HEK293 (cell line): ENCODE measurements at regions not wholly inside any gene's neighbourhood (a gene's known extent, or its start where the extent isn't known, plus 50 kb on each side); places are given as distances from the start of the nearest gene placed in this dataset.

ENCODE experiments used
- CTCF ChIA-PET: fragments of 350-600 bp; formaldehyde crosslinking; extraction: SDS; loops from one replicate; lab custom pipeline; 2021; ENCODE audit warnings: antibody characterized with exemption; lab: Yijun Ruan, JAX
- POLR2A ChIA-PET: fragments of 300-600 bp; formaldehyde crosslinking; extraction: SDS; loops from one replicate; lab custom pipeline; 2020; ENCODE audit warnings: antibody characterized with exemption, inconsistent platforms; lab: Yijun Ruan, JAX
- H3K27ac ChIP-seq: fragments of 200-500 bp; sonication (Bioruptor generic); 2 replicates; pipeline ENCODE4 v1.5.1; 2014; ENCODE audit warnings: low read depth, low read length, control low read depth, inconsistent platforms; ENCODE audit errors: extremely low read depth
- H3K36me3 ChIP-seq, 2 experiments: fragments of 200-500 bp in 1 of 2; sonication (Bioruptor generic) in 1 of 2; 1 replicate in 1 of 2; 2 replicates in 1 of 2; pipeline ENCODE4 v1.5.1; 2014 to 2017; ENCODE audit warnings: inconsistent platforms in 2 of 2, low read length in 2 of 2; ENCODE audit not compliant: control insufficient read depth in 2 of 2, insufficient read depth in 1 of 2
- H3K4me1 ChIP-seq: fragments of 200-500 bp; sonication (Bioruptor generic); 2 replicates; pipeline ENCODE4 v1.5.1; 2014; ENCODE audit warnings: mild to moderate bottlenecking, low read length, inconsistent platforms; ENCODE audit not compliant: control insufficient read depth, insufficient read depth
- H3K4me3 ChIP-seq: 2 replicates; pipeline ENCODE4 v1.5.1; 2011; ENCODE audit warnings: low read depth, mild to moderate bottlenecking, control low read depth, low read length, moderate library complexity
- H3K9me3 ChIP-seq: fragments of 200-500 bp; sonication (Bioruptor generic); 2 replicates; pipeline ENCODE4 v1.5.1; 2014; ENCODE audit warnings: low read depth, low read length, inconsistent platforms; ENCODE audit not compliant: control insufficient read depth, insufficient read depth
- HOXD13 ChIP-seq: sonication (generic); formaldehyde crosslinking; IDR thresholded peaks from 2 replicates; pipeline ENCODE4 v1.8.0; 2022; ENCODE audit warnings: missing genetic modification reagents, borderline replicate concordance
- KLF10 ChIP-seq: fragments of 450-650 bp; IDR thresholded peaks from 2 replicates; pipeline ENCODE4 v1.5.1; 2018; ENCODE audit warnings: missing biosample characterization, mild to moderate bottlenecking, missing genetic modification characterization
- REPIN1 ChIP-seq: fragments of 450-650 bp; formaldehyde crosslinking; IDR thresholded peaks from 2 replicates; pipeline ENCODE4 v1.5.1; 2017; ENCODE audit warnings: missing biosample characterization, missing genetic modification characterization, low read depth
- YY2 ChIP-seq: fragments of 450-650 bp; formaldehyde crosslinking; IDR thresholded peaks from 2 replicates; pipeline ENCODE4 v1.5.1; 2016; ENCODE audit warnings: missing biosample characterization, missing genetic modification characterization
- ZBTB1 ChIP-seq: fragments of 450-650 bp; formaldehyde crosslinking; IDR thresholded peaks from 2 replicates; pipeline ENCODE4 v1.5.1; 2016; ENCODE audit warnings: missing biosample characterization, missing genetic modification characterization
- ZBTB21 ChIP-seq: fragments of 450-650 bp; formaldehyde crosslinking; IDR thresholded peaks from 2 replicates; pipeline ENCODE4 v1.5.1; 2017; ENCODE audit warnings: missing biosample characterization, missing genetic modification characterization
- ZBTB8A ChIP-seq: fragments of 450-650 bp; formaldehyde crosslinking; IDR thresholded peaks from 2 replicates; pipeline ENCODE4 v1.5.1; 2016; ENCODE audit warnings: missing biosample characterization, missing genetic modification characterization
- ZFHX2 ChIP-seq: fragments of 450-650 bp; formaldehyde crosslinking; conservative IDR thresholded peaks from 2 replicates; pipeline ENCODE4 v1.5.1; 2016; ENCODE audit warnings: missing biosample characterization, missing genetic modification characterization
- ZIC2 ChIP-seq: fragments of 450-650 bp; formaldehyde crosslinking; IDR thresholded peaks from 2 replicates; pipeline ENCODE4 v1.5.1; 2016; ENCODE audit warnings: missing biosample characterization, missing genetic modification characterization
- ZNF140 ChIP-seq: fragments of 450-650 bp; formaldehyde crosslinking; IDR thresholded peaks from 2 replicates; pipeline ENCODE4 v1.5.1; 2016; ENCODE audit warnings: missing biosample characterization, missing genetic modification characterization
- ZNF211 ChIP-seq: fragments of 450-650 bp; formaldehyde crosslinking; IDR thresholded peaks from 2 replicates; pipeline ENCODE4 v1.5.1; 2016; ENCODE audit warnings: low read depth, missing biosample characterization, missing genetic modification characterization
- ZNF335 ChIP-seq: fragments of 450-650 bp; formaldehyde crosslinking; conservative IDR thresholded peaks from 2 replicates; pipeline ENCODE4 v1.5.1; 2016; ENCODE audit warnings: missing biosample characterization, missing genetic modification characterization
- ZNF394 ChIP-seq: fragments of 450-650 bp; formaldehyde crosslinking; IDR thresholded peaks from 2 replicates; pipeline ENCODE4 v1.5.1; 2016; ENCODE audit warnings: missing biosample characterization, missing genetic modification characterization, mild to moderate bottlenecking, moderate library complexity, borderline replicate concordance
- ZNF426 ChIP-seq: fragments of 450-650 bp; formaldehyde crosslinking; IDR thresholded peaks from 2 replicates; pipeline ENCODE4 v1.5.1; 2017; ENCODE audit warnings: missing biosample characterization, missing genetic modification characterization, mild to moderate bottlenecking, inconsistent platforms, moderate library complexity
- ZNF473 ChIP-seq: fragments of 450-650 bp; formaldehyde crosslinking; IDR thresholded peaks from 2 replicates; pipeline ENCODE4 v1.5.1; 2017; ENCODE audit warnings: missing biosample characterization, missing genetic modification characterization
- ZNF555 ChIP-seq: fragments of 450-650 bp; formaldehyde crosslinking; conservative IDR thresholded peaks from 2 replicates; pipeline ENCODE4 v1.5.1; 2017; ENCODE audit warnings: missing biosample characterization, mild to moderate bottlenecking, missing genetic modification characterization, inconsistent platforms
- ZNF600 ChIP-seq: fragments of 450-650 bp; formaldehyde crosslinking; IDR thresholded peaks from 2 replicates; pipeline ENCODE4 v1.5.1; 2016; ENCODE audit warnings: missing biosample characterization, missing genetic modification characterization
- ZNF621 ChIP-seq: fragments of 450-650 bp; formaldehyde crosslinking; IDR thresholded peaks from 2 replicates; pipeline ENCODE4 v1.5.1; 2017; ENCODE audit warnings: missing biosample characterization, missing genetic modification characterization
- ZNF664 ChIP-seq: fragments of 450-650 bp; formaldehyde crosslinking; IDR thresholded peaks from 2 replicates; pipeline ENCODE4 v1.5.1; 2016; ENCODE audit warnings: missing biosample characterization, missing genetic modification characterization
- ZNF707 ChIP-seq: fragments of 450-650 bp; formaldehyde crosslinking; IDR thresholded peaks from 2 replicates; pipeline ENCODE4 v1.5.1; 2016; ENCODE audit warnings: missing biosample characterization, missing genetic modification characterization
- ZNF791 ChIP-seq: fragments of 450-650 bp; formaldehyde crosslinking; IDR thresholded peaks from 2 replicates; pipeline ENCODE4 v1.5.1; 2016; ENCODE audit warnings: missing biosample characterization, missing genetic modification characterization
- ZNF830 ChIP-seq: fragments of 450-650 bp; IDR thresholded peaks from 2 replicates; pipeline ENCODE4 v1.5.0; 2018; ENCODE audit warnings: missing biosample characterization, missing genetic modification characterization, low read depth, mild to moderate bottlenecking, moderate library complexity
- ZNF837 ChIP-seq: fragments of 450-650 bp; formaldehyde crosslinking; IDR thresholded peaks from 2 replicates; pipeline ENCODE4 v1.5.1; 2016; ENCODE audit warnings: missing biosample characterization, missing genetic modification characterization
- TF ChIP-seq, protein P1 (sequence below): fragments of 450-650 bp; formaldehyde crosslinking; IDR thresholded peaks from 2 replicates; pipeline ENCODE4 v1.5.1; 2016; ENCODE audit warnings: missing biosample characterization, missing genetic modification characterization
- TF ChIP-seq, protein P2 (sequence below): fragments of 450-650 bp; formaldehyde crosslinking; IDR thresholded peaks from 2 replicates; pipeline ENCODE4 v1.5.1; 2016; ENCODE audit warnings: missing biosample characterization, missing genetic modification characterization, low read depth
- TF ChIP-seq, protein P3 (sequence below): fragments of 450-650 bp; formaldehyde crosslinking; IDR thresholded peaks from 2 replicates; pipeline ENCODE4 v1.5.1; 2016; ENCODE audit warnings: missing biosample characterization, missing genetic modification characterization
- TF ChIP-seq, protein P4 (sequence below): fragments of 450-650 bp; formaldehyde crosslinking; IDR thresholded peaks from 2 replicates; pipeline ENCODE4 v1.5.1; 2016; ENCODE audit warnings: missing biosample characterization, missing genetic modification characterization, low read depth

DNA sequence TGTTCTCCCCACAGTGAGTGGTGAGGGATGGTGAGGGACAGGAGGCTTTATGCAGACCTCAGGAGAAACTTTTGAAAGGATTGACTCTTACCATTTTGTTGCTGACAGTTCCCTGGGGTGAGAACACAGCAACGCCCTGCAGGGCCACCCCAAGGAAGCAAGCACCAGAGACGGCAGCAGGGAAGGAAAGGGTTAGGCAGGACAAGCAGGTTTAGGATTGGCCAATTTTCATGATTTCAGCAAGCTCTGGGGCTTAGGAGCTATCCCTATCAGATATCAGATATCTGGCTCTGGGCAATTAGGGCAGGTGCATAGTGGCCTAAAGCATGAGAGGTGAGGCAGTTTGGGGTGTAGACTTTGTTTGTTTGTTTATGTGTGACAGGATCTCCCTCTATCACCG, 87.0 kb upstream of the LSM14A start:
- H3K4me3 ChIP-seq, result no peak overlapping the region
- H3K27ac ChIP-seq, result no peak overlapping the region
- no peaks in the 10 kb centered on the region; a peak in 1 of 3 replicates for H3K36me3 ChIP-seq
- H3K9me3 ChIP-seq, result peaks cover 5% of the 10 kb centered on the region
- TF ChIP-seq ZNF426 (tag by site-specific recombination) (no peak), ZNF707 (tag by site-specific recombination) (no peak), HOXD13 (no peak), ZNF335 (tag by site-specific recombination) (0 out of 2 replicates have a peak, but pooled peaks have one; percentile 17), ZNF791 (tag by site-specific recombination) (no peak), ZIC2 (tag by site-specific recombination) (peak; percentile 30; the same call in 1 of the 2 replicates)
- TF ChIP-seq, protein P1, sequence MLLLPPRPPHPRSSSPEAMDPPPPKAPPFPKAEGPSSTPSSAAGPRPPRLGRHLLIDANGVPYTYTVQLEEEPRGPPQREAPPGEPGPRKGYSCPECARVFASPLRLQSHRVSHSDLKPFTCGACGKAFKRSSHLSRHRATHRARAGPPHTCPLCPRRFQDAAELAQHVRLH (tag by site-specific recombination), result no peak
- TF ChIP-seq, protein P2, sequence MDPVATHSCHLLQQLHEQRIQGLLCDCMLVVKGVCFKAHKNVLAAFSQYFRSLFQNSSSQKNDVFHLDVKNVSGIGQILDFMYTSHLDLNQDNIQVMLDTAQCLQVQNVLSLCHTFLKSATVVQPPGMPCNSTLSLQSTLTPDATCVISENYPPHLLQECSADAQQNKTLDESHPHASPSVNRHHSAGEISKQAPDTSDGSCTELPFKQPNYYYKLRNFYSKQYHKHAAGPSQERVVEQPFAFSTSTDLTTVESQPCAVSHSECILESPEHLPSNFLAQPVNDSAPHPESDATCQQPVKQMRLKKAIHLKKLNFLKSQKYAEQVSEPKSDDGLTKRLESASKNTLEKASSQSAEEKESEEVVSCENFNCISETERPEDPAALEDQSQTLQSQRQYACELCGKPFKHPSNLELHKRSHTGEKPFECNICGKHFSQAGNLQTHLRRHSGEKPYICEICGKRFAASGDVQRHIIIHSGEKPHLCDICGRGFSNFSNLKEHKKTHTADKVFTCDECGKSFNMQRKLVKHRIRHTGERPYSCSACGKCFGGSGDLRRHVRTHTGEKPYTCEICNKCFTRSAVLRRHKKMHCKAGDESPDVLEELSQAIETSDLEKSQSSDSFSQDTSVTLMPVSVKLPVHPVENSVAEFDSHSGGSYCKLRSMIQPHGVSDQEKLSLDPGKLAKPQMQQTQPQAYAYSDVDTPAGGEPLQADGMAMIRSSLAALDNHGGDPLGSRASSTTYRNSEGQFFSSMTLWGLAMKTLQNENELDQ (tag by site-specific recombination), result no peak
- POLR2A ChIA-PET, result interaction anchor here (0.5 kb wide), 1 partner anchor 915 kb away, joined by 5 read pairs; the partner anchor contains the start of gene GRAMD1A
- CTCF ChIA-PET, result interaction anchor here (0.6 to 8.3 kb wide), 5 partner anchors 11 to 645 kb away, joined by 3 to 114 read pairs (median 26); no protein-coding TSS in a partner anchor
- no peaks in the 10 kb centered on the region for H3K4me1 ChIP-seq

DNA sequence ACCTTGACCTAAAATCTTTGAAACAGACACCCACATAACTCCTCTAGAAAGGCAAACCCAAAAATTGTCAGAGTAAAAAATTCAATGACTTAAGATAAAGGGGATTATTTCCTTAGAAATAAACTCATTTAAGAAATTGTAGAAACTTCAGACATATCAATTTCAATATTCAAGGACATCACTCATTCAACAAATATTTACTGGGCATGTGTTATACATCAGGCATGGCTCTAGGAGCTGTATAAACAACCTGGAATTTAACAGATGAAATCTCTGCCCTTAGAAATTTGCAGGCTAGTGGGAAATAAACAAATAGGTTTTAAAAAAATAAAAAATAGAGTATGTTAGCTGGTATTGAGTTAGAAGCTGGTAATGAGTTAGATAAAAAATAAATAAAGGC, 84.0 kb upstream of the LSM14A start:
- Histone ChIP-seq H3K27ac (no peak overlapping the region), H3K4me1 (no peaks in the 10 kb centered on the region), H3K36me3 (no peaks in the 10 kb centered on the region; a peak in 1 of 3 replicates), H3K4me3 (no peak overlapping the region), H3K9me3 (peaks cover 5% of the 10 kb centered on the region)
- ChIA-PET POLR2A (no interaction called here), CTCF (interaction anchor here (0.5 to 10.5 kb wide), 8 partner anchors 8 to 309 kb away, joined by 3 to 341 read pairs (median 5); no protein-coding TSS in a partner anchor)
- no peak for TF ChIP-seq ZNF140 (tag by site-specific recombination)
- no peak for TF ChIP-seq KLF10 (tag by site-specific recombination)
- TF ChIP-seq ZNF555 (tag by site-specific recombination), result no peak
- no peak for TF ChIP-seq YY2 (tag by site-specific recombination)
- TF ChIP-seq ZNF211 (tag by site-specific recombination), result no peak

DNA sequence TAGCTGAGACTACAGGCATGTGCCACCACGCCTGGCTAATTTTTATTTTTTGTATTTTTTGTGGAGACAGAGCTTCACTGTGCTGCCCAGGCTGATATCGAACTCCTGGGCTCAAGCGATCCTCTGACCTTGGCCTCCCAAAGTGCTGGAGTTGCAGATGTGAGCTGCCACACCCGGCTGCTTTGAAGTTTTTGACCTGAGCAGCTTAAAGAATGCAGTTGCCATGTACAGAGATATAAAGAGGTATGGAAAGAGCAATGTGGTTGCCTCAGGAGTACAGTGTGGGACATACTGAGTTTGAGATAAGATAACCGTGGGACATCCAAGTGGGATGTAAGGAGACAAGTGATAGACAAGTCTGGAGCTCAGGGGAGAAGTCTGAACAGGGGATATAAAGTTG, 82.7 kb upstream of the LSM14A start:
- TF ChIP-seq, protein P3, sequence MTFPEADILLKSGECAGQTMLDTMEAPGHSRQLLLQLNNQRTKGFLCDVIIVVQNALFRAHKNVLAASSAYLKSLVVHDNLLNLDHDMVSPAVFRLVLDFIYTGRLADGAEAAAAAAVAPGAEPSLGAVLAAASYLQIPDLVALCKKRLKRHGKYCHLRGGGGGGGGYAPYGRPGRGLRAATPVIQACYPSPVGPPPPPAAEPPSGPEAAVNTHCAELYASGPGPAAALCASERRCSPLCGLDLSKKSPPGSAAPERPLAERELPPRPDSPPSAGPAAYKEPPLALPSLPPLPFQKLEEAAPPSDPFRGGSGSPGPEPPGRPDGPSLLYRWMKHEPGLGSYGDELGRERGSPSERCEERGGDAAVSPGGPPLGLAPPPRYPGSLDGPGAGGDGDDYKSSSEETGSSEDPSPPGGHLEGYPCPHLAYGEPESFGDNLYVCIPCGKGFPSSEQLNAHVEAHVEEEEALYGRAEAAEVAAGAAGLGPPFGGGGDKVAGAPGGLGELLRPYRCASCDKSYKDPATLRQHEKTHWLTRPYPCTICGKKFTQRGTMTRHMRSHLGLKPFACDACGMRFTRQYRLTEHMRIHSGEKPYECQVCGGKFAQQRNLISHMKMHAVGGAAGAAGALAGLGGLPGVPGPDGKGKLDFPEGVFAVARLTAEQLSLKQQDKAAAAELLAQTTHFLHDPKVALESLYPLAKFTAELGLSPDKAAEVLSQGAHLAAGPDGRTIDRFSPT (tag by site-specific recombination), result no peak
- TF ChIP-seq ZNF837 (tag by site-specific recombination), result no peak
- no peak for TF ChIP-seq ZNF600 (tag by site-specific recombination)
- no peak for TF ChIP-seq ZBTB8A
- TF ChIP-seq, protein P4, sequence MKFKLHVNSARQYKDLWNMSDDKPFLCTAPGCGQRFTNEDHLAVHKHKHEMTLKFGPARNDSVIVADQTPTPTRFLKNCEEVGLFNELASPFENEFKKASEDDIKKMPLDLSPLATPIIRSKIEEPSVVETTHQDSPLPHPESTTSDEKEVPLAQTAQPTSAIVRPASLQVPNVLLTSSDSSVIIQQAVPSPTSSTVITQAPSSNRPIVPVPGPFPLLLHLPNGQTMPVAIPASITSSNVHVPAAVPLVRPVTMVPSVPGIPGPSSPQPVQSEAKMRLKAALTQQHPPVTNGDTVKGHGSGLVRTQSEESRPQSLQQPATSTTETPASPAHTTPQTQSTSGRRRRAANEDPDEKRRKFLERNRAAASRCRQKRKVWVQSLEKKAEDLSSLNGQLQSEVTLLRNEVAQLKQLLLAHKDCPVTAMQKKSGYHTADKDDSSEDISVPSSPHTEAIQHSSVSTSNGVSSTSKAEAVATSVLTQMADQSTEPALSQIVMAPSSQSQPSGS (tag by site-specific recombination), result no peak
- no peak for TF ChIP-seq ZBTB1
- TF ChIP-seq ZNF830 (tag by site-specific recombination), result no peak
- no peak for TF ChIP-seq ZNF335 (tag by site-specific recombination)
- TF ChIP-seq ZBTB21 (tag by site-specific recombination), result no peak
- no peak for TF ChIP-seq ZNF473 (tag by site-specific recombination)
- no peak for TF ChIP-seq ZNF621
- TF ChIP-seq ZNF664, result no peak
- TF ChIP-seq ZFHX2, result no peak
- no peak for TF ChIP-seq ZNF394 (tag by site-specific recombination)
- TF ChIP-seq REPIN1 (tag by site-specific recombination), result no peak
- TF ChIP-seq, all 188 proteins: peak for 0
- CTCF ChIA-PET, result interaction anchor here (0.7 to 10.5 kb wide), 8 partner anchors 15 to 318 kb away, joined by 3 to 341 read pairs (median 6); no protein-coding TSS in a partner anchor
- POLR2A ChIA-PET, result no interaction called here

More for the DNA sequence above, 82.7 kb upstream of the LSM14A start:
- H3K9me3 ChIP-seq, result peaks cover 5% of the 10 kb centered on the region
- no peaks in the 10 kb centered on the region for H3K4me1 ChIP-seq
- no peaks in the 10 kb centered on the region; a peak in 1 of 3 replicates for H3K36me3 ChIP-seq
- no peak overlapping the region for H3K4me3 ChIP-seq
- no peak overlapping the region for H3K27ac ChIP-seq
